AG08395 (cell line): ENCODE measurements at regions not wholly inside any gene's neighbourhood (a gene's known extent, or its start where the extent isn't known, plus 50 kb on each side); places are given as distances from the start of the nearest gene placed in this dataset.
"Not testable (repeated sequence)": the region's sequence is repeated elsewhere in the genome, so short reads cannot be mapped to it uniquely, and the experiment has no call there.

Experiments used
- DNase-seq: peaks from one replicate; pipeline ENCODE4 v3.0.0; 2012; ENCODE audit warnings: mixed read lengths, low spot score

- DNase-seq = no peak
Measured at GRCh38 chr1:31510853-31511789, 65.2 kb upstream of the TINAGL1 start.

GRCh38 chr1:31511848-31512615 lies 64.3 kb upstream of the TINAGL1 start:
- DNase-seq = no peak

GRCh38 chr1:31514117-31514516 lies 62.2 kb upstream of the TINAGL1 start:
- DNase-seq = no peak

- no peak for DNase-seq
Measured at GRCh38 chr1:31515056-31515775, 61.1 kb upstream of the TINAGL1 start.

- no peak for DNase-seq
Measured at GRCh38 chr1:31515936-31516335, 60.4 kb upstream of the TINAGL1 start.

- DNase-seq = no peak
Measured at GRCh38 chr1:31517301-31517700, 59.0 kb upstream of the TINAGL1 start.

- not testable (repeated sequence) for DNase-seq
Measured at GRCh38 chr1:31517986-31518385, 58.3 kb upstream of the TINAGL1 start.

GRCh38 chr1:31521761-31522555 lies 54.4 kb upstream of the TINAGL1 start:
- no peak for DNase-seq

GRCh38 chr1:31522556-31522845 lies 53.8 kb upstream of the TINAGL1 start:
- DNase-seq = no peak

GRCh38 chr1:31523012-31523411 lies 53.3 kb upstream of the TINAGL1 start:
- DNase-seq = no peak

GRCh38 chr1:31523769-31524168 lies 52.5 kb upstream of the TINAGL1 start:
- DNase-seq = no peak

GRCh38 chr1:31524186-31524901 lies 52.0 kb upstream of the TINAGL1 start:
- no peak for DNase-seq
